AG09319 (cell line): ENCODE measurements at regions not wholly inside any gene's neighbourhood (a gene's known extent, or its start where the extent isn't known, plus 50 kb on each side); places are given as distances from the start of the nearest gene placed in this dataset.

Source experiments
- DNase-seq: peaks from one replicate; pipeline ENCODE4 v3.0.0-alpha.2; 2010; ENCODE audit warnings: low read depth; ENCODE audit errors: extremely low read depth
- CTCF ChIP-seq: IDR thresholded peaks from 2 replicates; pipeline ENCODE4 v1.5.1; 2011; ENCODE audit warnings: low read depth, mild to moderate bottlenecking, inconsistent platforms, low read length, moderate library complexity

GRCh38 chr13:105509981-105510762 lies 1025.3 kb downstream of the EFNB2 start:
- no peak for TF ChIP-seq CTCF
- DNase-seq, result no peak

GRCh38 chr13:105506463-105506862 lies 1029.0 kb downstream of the EFNB2 start:
- DNase-seq, result no peak

DNA sequence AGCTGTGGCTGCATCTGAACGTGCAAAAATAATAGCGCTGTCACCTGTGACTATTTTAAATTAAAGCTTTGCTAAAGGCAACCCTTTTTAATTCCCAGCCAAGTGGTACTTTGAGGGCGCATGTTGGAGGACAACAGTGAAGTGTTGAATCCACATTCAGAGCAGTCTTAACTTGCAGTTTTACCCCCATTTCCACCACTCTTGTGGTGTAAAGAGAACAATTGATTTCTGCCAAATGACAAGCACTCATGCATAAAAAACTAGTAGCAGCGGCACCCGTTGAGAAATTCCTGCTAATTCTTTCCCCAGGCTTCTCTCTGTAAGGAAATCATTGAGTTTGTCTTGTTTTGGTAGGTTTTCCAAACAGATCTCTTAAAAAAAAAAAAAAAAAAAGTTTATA lies 1033.3 kb downstream of the EFNB2 start:
- DNase-seq, result no peak
- no peak for TF ChIP-seq CTCF

More at GRCh38 chr13:105506463-105506862, 1029.0 kb downstream of the EFNB2 start:
- no peak for TF ChIP-seq CTCF

DNA sequence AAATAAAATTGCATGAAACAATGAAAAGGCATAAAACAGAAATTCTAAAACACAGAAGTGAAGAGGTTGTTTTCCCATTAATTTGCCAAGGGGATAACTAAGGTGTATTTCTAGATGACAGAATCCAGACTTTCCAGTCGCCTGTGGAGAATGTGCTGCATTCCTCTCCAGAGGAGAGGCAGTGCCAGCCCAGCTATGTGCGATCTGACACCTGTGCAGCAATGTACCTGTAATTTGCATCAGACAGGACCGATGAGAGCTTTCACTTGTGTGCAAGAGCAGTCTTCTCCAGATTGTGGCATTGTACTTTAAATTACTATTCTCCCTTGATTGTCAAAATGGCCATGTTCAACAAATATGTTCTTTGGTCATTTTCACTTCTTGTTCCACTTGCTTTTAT lies 1037.9 kb downstream of the EFNB2 start:
- DNase-seq, result no peak
- no peak for TF ChIP-seq CTCF

DNA sequence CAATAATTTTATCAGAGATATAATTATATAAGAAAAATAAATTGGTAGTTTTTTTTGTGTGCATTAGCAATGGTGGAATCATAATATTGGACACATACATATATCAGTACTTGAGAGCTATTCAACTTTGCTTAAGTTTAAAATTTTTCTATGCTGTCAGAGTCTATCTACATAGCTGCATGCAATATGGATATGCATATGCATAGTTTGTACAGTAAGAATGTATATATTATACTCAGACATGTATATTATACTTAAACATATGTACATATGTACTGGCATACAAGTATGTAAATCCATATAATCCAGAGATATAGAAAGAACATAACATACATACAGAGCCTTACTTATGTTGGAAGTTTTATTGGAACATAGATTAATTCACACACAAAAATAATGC lies 1043.2 kb downstream of the EFNB2 start:
- no peak for DNase-seq
- no peak for TF ChIP-seq CTCF

- no peak for TF ChIP-seq CTCF
- no peak for DNase-seq
These were observed 1044.1 kb downstream of the EFNB2 start for GRCh38 chr13:105491345-105491744.

- no peak for TF ChIP-seq CTCF
- no peak for DNase-seq
These were observed 1050.4 kb downstream of the EFNB2 start for GRCh38 chr13:105485081-105485480.
